Central memory CD8-positive, alpha-beta T cell (primary cell): ENCODE measurements at regions not wholly inside any gene's neighbourhood (a gene's known extent, or its start where the extent isn't known, plus 50 kb on each side); places are given as distances from the start of the nearest gene placed in this dataset.
"Not testable (repeated sequence)": the region's sequence is repeated elsewhere in the genome, so short reads cannot be mapped to it uniquely, and the experiment has no call there.

Experiments used
- ATAC-seq: fragments of 150-1000 bp; cut with Tn5 transposase; replicated peaks from 2 replicates; pipeline ENCODE4 v1.10.0; 2022; ENCODE audit warnings: mild to moderate bottlenecking, moderate FRiP score, moderate number of reproducible peaks; ENCODE audit not compliant: poor library complexity, severe bottlenecking; ENCODE audit errors: extremely low read depth
- DNase-seq, 2 donors: peaks; one replicate each; pipeline ENCODE4 v3.0.0; 2021; ENCODE audit warnings: low spot score in 2 of 2
- H3K27ac Mint-ChIP-seq: one replicate; pipeline ENCODE4 v1.8.0; 2022; ENCODE audit warnings: low read depth, mild to moderate bottlenecking, moderate library complexity, mixed read lengths
- H3K27me3 Mint-ChIP-seq: one replicate; pipeline ENCODE4 v1.8.0; 2022; ENCODE audit warnings: mixed read lengths
- H3K36me3 Mint-ChIP-seq: one replicate; pipeline ENCODE4 v1.8.0; 2022; ENCODE audit warnings: mild to moderate bottlenecking, moderate library complexity, mixed read lengths; ENCODE audit not compliant: insufficient read depth
- H3K4me1 Mint-ChIP-seq: one replicate; pipeline ENCODE4 v1.8.0; 2022; ENCODE audit warnings: mixed read lengths
- H3K4me3 Mint-ChIP-seq: one replicate; pipeline ENCODE4 v1.8.0; 2022; ENCODE audit warnings: mild to moderate bottlenecking, moderate library complexity, mixed read lengths
- H3K9me3 Mint-ChIP-seq: one replicate; pipeline ENCODE4 v1.8.0; 2022; ENCODE audit warnings: mixed read lengths

DNA sequence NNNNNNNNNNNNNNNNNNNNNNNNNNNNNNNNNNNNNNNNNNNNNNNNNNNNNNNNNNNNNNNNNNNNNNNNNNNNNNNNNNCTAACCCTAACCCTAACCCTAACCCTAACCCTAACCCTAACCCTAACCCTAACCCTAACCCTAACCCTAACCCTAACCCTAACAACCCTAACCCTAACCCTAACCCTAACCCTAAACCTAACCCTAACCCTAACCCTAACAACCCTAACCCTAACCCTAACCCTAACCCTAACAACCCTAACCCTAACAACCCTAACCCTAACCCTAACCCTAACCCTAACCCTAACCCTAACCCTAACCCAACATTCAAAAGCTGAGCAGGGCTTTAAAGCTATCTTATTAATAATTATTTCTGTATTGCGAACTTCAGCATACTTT, 182.5 kb upstream of the FAM20C start:
- H3K9me3 Mint-ChIP-seq, ATAC-seq, DNase-seq, H3K4me1 Mint-ChIP-seq, H3K27me3 Mint-ChIP-seq, H3K36me3 Mint-ChIP-seq, H3K4me3 Mint-ChIP-seq, H3K27ac Mint-ChIP-seq: not testable (repeated sequence)

DNA sequence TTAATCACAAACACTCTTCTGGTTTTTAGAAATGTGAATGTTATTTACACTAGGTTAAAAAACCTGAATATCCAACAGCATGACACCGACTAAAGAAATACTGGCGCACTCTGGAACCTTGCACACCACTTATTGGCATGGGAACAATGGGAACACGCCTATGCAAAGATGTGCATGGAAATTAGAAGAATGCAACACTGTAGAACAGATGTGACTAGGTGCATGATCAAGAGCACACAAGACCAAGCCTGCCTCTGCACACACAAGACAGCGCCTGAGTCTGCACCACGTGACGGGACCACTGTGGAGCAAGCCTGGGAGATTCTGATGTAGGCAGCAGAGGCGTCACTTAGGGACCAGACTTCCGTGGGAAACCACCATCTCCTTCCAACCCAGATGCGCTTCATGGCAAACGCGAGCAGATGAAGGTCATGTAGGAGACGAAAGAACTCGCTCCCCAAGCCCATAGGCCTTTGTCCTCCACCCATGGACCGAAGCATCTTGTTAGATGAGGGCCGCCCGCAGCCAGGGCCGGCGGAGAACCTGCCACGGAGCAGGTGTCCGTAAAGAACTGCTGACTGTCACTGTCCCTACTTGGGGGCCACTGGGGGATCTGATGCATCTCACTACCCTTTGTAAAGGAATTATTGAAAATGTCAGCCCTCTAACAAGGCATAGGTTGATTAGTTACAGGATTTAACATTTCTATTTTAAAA, 159.6 kb upstream of the FAM20C start:
- not testable (repeated sequence) for H3K4me3 Mint-ChIP-seq, H3K4me1 Mint-ChIP-seq, H3K36me3 Mint-ChIP-seq

GRCh38 chr7:35121-35541, 157.2 kb upstream of the FAM20C start:
- H3K27me3 Mint-ChIP-seq, H3K9me3 Mint-ChIP-seq, H3K27ac Mint-ChIP-seq, H3K4me3 Mint-ChIP-seq, H3K4me1 Mint-ChIP-seq, H3K36me3 Mint-ChIP-seq, ATAC-seq: not testable (repeated sequence)
- peak in 1 of 2 donors; percentile 8 for DNase-seq

More for the DNA sequence above, 159.6 kb upstream of the FAM20C start:
- not testable (repeated sequence) for H3K27me3 Mint-ChIP-seq, H3K27ac Mint-ChIP-seq, ATAC-seq, H3K9me3 Mint-ChIP-seq
- DNase-seq: peak in 1 of 2 donors; percentile 8

GRCh38 chr7:36539-36938, 155.8 kb upstream of the FAM20C start:
- not testable (repeated sequence) for H3K36me3 Mint-ChIP-seq, ATAC-seq, H3K4me1 Mint-ChIP-seq, DNase-seq, H3K9me3 Mint-ChIP-seq, H3K4me3 Mint-ChIP-seq, H3K27me3 Mint-ChIP-seq, H3K27ac Mint-ChIP-seq

DNA sequence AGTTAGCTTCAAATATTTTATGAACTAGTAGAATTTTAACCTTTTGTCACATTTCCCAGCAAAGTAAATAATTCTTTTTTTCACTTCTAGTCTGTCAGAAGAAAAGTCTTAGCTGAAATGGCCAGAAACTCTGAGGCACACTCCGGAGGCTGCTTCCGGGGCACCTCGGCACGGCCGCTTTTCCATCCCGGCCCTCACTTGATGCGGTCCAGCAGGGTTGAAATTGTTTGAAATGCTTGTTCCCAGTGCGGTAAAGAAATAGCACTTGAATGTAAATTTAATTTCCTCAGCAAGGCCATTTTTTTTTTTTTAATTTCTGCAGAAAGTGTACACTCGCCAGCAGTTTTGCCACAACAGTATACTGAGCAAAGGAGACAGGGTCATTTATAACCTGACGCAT, 154.7 kb upstream of the FAM20C start:
- H3K4me3 Mint-ChIP-seq, ATAC-seq, H3K9me3 Mint-ChIP-seq, H3K4me1 Mint-ChIP-seq, DNase-seq, H3K27ac Mint-ChIP-seq, H3K36me3 Mint-ChIP-seq: not testable (repeated sequence)
- H3K27me3 Mint-ChIP-seq: peaks cover 20% of the 10 kb centered on the region

DNA sequence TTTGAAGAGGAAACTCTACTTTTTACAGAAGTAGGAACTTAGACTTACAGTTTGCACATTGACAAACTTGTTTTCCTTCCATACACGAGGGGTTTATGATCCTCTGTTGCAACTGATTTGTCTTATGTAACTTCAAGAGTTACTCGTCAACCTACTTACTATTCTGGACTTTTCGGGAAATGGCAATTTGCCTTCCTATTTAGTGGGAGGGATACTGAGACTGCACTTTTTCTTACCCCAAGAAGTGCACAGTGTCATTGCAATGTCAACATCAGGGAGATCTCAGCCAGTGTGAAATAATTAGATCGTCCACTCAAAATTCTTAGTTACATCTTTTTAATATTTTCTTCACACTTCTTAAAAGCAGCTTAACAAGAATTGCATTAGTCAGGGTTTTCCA, 153.9 kb upstream of the FAM20C start:
- not testable (repeated sequence) for DNase-seq, ATAC-seq, H3K27ac Mint-ChIP-seq, H3K36me3 Mint-ChIP-seq, H3K4me1 Mint-ChIP-seq, H3K4me3 Mint-ChIP-seq, H3K9me3 Mint-ChIP-seq
- H3K27me3 Mint-ChIP-seq: peaks cover 28% of the 10 kb centered on the region

DNA sequence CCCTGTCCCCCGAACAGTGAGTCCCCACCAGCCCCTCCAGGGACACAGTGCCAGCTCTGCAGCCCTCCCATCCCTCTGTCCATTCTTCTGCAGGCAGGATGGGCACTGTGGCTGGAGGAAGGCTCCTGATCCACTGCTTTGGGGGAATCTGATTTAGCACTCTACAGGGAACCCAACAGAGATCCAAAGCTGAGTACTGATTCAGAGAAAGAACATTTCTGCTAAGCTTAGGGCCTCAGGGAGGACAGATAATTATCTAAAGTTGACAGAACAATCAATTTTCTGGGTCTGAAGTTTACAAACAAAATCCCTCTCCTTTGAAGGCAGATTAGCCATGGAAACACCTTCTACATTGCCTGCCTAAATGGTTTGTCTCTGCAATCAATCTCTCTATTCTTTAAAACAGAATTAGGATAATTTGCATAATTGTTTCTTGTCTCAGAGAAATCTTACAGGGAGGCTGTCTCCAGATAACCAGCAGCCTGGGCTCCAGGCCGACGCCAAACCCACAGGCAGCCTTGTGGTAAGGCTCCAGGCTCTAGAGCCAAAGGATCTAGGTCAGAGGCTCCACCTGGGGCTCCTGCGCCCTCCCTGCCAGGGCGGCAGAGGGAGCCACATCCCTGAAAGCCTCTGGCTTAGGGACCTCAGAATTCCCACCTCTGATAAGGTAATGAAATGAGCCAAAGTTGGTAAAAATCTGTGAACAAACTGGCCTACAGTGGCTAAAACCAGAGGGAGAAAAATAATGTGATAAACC, 152.2 kb upstream of the FAM20C start:
- not testable (repeated sequence) for ATAC-seq, H3K4me1 Mint-ChIP-seq, H3K4me3 Mint-ChIP-seq, H3K27ac Mint-ChIP-seq, H3K36me3 Mint-ChIP-seq, H3K9me3 Mint-ChIP-seq
- peak in 1 of 2 donors; percentile 6 for DNase-seq
- H3K27me3 Mint-ChIP-seq: peaks cover 45% of the 10 kb centered on the region

- Mint-ChIP-seq H3K9me3 (no peaks in the 10 kb centered on the region), H3K27me3 (peaks cover 55% of the 10 kb centered on the region), H3K4me1 (no peaks in the 10 kb centered on the region), H3K36me3 (no peaks in the 10 kb centered on the region), H3K4me3 (no peak overlapping the region), H3K27ac (no peak overlapping the region)
- ATAC-seq (no peak), DNase-seq (peak in 1 of 2 donors; percentile 8)
Observed at GRCh38 chr7:40799-41750, 151.3 kb upstream of the FAM20C start.

DNA sequence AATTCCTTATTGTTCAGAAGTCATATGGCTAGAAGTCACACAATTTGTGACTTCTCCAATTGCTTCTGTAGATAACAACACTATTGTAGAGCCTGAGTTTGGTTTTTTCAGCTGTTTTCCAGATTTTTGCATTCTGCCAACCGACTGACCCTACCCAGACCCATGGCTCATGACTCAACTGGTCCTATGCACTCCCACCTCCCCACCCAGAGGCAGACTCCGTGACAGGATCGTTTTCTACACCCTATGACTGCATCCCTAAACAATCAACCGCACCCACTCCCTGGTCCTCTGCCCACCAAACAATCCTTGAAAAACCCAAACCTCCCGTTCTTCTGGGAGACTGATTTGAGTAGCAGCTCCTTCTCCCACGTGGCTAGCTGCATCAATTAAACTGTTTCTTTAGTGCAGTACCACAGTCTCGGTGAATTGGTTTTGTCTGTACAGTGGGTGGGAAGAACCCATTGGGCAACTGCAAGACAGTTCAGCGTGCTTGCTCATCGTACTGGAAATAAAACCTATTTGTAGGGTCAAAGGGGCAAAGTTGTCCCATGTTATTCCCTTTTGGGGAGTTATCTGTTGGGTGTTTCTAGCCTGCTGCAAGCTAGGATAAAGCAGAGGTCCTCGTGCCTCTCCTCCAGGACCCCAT, 150.3 kb upstream of the FAM20C start:
- Mint-ChIP-seq H3K4me1 (no peaks in the 10 kb centered on the region), H3K4me3 (no peak overlapping the region), H3K27ac (no peak overlapping the region), H3K36me3 (no peaks in the 10 kb centered on the region), H3K27me3 (peaks cover 64% of the 10 kb centered on the region), H3K9me3 (no peaks in the 10 kb centered on the region)
- no peak for ATAC-seq
- no peak for DNase-seq

- Mint-ChIP-seq H3K27ac (no peak overlapping the region), H3K4me1 (no peaks in the 10 kb centered on the region), H3K4me3 (no peak overlapping the region), H3K27me3 (peaks cover 68% of the 10 kb centered on the region), H3K9me3 (no peaks in the 10 kb centered on the region), H3K36me3 (no peaks in the 10 kb centered on the region)
- ATAC-seq (no peak), DNase-seq (peak; percentile 6 to 7)
Observed at GRCh38 chr7:43791-44540, 148.4 kb upstream of the FAM20C start.

GRCh38 chr7:44541-44896, 147.9 kb upstream of the FAM20C start:
- peak in 1 of 2 donors; percentile 4 for DNase-seq
- Mint-ChIP-seq H3K36me3 (no peaks in the 10 kb centered on the region), H3K4me3 (no peak overlapping the region), H3K27me3 (peaks cover 68% of the 10 kb centered on the region), H3K27ac (no peak overlapping the region), H3K9me3 (no peaks in the 10 kb centered on the region), H3K4me1 (no peaks in the 10 kb centered on the region)
- ATAC-seq: no peak
